Vagina (tissue), 2 donors: ENCODE measurements at regions not wholly inside any gene's neighbourhood (a gene's known extent, or its start where the extent isn't known, plus 50 kb on each side); places are given as distances from the start of the nearest gene placed in this dataset.

ENCODE experiments used
- DNase-seq, 2 donors: peaks; one replicate each; pipeline ENCODE4 v3.0.0-alpha.2; 2017; ENCODE audit errors: extremely low spot score in 2 of 2
- H3K27ac ChIP-seq: fragments of 200-600 bp; sonication (generic); one replicate; pipeline ENCODE4 v1.5.1; 2019
- H3K27me3 ChIP-seq: fragments of 200-600 bp; sonication (generic); one replicate; pipeline ENCODE4 v1.5.1; 2019
- H3K36me3 ChIP-seq, 2 donors: fragments of 200-600 bp; sonication (generic); one replicate each; pipeline ENCODE4 v1.5.1; 2017 to 2019
- H3K4me1 ChIP-seq: fragments of 200-600 bp; sonication (generic); one replicate; pipeline ENCODE4 v1.5.1; 2019
- H3K4me3 ChIP-seq, 2 donors: fragments of 200-600 bp; sonication (generic); 1 replicate in 1 of 2; 2 replicates in 1 of 2; pipeline ENCODE4 v1.5.1; 2016 to 2019
- H3K9me3 ChIP-seq: fragments of 200-600 bp; sonication (generic); one replicate; pipeline ENCODE4 v1.5.1; 2019
- POLR2A ChIP-seq, 2 donors: fragments of 450-650 bp; IDR thresholded peaks; one replicate each; pipeline ENCODE4 v1.6.1; 2017; ENCODE audit warnings: antibody characterized with exemption in 2 of 2, mild to moderate bottlenecking in 2 of 2, moderate library complexity in 2 of 2
- POLR2AphosphoS5 ChIP-seq, 2 donors: sonication (generic); formaldehyde crosslinking; IDR thresholded peaks; one replicate each; pipeline ENCODE4 v1.9.0; 2017; ENCODE audit warnings: antibody characterized with exemption in 2 of 2, mild to moderate bottlenecking in 2 of 2, low read depth in 1 of 2; ENCODE audit not compliant: insufficient read depth in 1 of 2
- intact Hi-C: fragments of 100-400 bp; cut with DNase I; formaldehyde crosslinking; loops from one replicate; pipeline ENCODE4 v1.15.1; 2023
- TF ChIP-seq, protein P1 (sequence below), 3 experiments: fragments of 450-650 bp in 2 of 3; fragments of 200-600 bp in 1 of 3; sonication (generic) in 1 of 3; IDR thresholded peaks; one replicate each; pipeline ENCODE4 v1.5.1; 2017 to 2019; ENCODE audit warnings: antibody characterized with exemption in 3 of 3, mild to moderate bottlenecking in 2 of 3, moderate library complexity in 2 of 3

DNA sequence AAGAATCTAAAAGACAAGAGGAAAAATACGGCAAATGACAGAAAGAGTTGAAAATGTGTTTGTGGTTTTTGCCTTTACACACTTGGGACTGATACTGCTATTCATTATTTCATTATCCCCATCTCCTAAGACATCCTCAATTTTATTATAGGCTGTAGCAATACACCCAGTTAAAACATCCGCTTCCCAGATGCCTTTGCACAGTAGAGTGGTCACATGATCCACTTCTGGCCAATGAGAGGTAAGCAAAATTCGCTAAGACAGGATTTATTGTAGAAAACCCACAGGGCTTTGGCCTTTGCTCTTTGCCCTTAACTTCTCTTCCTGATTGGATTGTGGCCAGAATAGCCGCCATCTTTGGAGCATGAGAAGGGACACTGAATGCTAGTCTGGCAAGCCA is 53.2 kb upstream of the BOC start:
- no peaks in the 10 kb centered on the region for H3K9me3 ChIP-seq
- TF ChIP-seq POLR2AphosphoS5 (IDR thresholded peaks at IDR 0.05; ENCODE audit: insufficient read depth in 1 of 2, low read depth in 1 of 2) (no peak), POLR2A (IDR thresholded peaks at IDR 0.05) (no peak)
- TF ChIP-seq, protein P1, sequence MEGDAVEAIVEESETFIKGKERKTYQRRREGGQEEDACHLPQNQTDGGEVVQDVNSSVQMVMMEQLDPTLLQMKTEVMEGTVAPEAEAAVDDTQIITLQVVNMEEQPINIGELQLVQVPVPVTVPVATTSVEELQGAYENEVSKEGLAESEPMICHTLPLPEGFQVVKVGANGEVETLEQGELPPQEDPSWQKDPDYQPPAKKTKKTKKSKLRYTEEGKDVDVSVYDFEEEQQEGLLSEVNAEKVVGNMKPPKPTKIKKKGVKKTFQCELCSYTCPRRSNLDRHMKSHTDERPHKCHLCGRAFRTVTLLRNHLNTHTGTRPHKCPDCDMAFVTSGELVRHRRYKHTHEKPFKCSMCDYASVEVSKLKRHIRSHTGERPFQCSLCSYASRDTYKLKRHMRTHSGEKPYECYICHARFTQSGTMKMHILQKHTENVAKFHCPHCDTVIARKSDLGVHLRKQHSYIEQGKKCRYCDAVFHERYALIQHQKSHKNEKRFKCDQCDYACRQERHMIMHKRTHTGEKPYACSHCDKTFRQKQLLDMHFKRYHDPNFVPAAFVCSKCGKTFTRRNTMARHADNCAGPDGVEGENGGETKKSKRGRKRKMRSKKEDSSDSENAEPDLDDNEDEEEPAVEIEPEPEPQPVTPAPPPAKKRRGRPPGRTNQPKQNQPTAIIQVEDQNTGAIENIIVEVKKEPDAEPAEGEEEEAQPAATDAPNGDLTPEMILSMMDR (IDR thresholded peaks at IDR 0.05) = no peak
- H3K4me1 ChIP-seq = peaks cover 5% of the 10 kb centered on the region
- H3K27ac ChIP-seq = no peak overlapping the region
- H3K36me3 ChIP-seq = no peaks in the 10 kb centered on the region
- no peak overlapping the region for H3K4me3 ChIP-seq
- intact Hi-C loops = no loop called here
- H3K27me3 ChIP-seq = no peaks in the 10 kb centered on the region
- DNase-seq = no peak
